ENCODE measurements at regions not wholly inside any gene's neighbourhood (a gene's known extent, or its start where the extent isn't known, plus 50 kb on each side); places are given as distances from the start of the nearest gene placed in this dataset.
"Not testable (repeated sequence)": the region's sequence is repeated elsewhere in the genome, so short reads cannot be mapped to it uniquely, and the experiment has no call there.

- TF ChIP-seq, protein P1, sequence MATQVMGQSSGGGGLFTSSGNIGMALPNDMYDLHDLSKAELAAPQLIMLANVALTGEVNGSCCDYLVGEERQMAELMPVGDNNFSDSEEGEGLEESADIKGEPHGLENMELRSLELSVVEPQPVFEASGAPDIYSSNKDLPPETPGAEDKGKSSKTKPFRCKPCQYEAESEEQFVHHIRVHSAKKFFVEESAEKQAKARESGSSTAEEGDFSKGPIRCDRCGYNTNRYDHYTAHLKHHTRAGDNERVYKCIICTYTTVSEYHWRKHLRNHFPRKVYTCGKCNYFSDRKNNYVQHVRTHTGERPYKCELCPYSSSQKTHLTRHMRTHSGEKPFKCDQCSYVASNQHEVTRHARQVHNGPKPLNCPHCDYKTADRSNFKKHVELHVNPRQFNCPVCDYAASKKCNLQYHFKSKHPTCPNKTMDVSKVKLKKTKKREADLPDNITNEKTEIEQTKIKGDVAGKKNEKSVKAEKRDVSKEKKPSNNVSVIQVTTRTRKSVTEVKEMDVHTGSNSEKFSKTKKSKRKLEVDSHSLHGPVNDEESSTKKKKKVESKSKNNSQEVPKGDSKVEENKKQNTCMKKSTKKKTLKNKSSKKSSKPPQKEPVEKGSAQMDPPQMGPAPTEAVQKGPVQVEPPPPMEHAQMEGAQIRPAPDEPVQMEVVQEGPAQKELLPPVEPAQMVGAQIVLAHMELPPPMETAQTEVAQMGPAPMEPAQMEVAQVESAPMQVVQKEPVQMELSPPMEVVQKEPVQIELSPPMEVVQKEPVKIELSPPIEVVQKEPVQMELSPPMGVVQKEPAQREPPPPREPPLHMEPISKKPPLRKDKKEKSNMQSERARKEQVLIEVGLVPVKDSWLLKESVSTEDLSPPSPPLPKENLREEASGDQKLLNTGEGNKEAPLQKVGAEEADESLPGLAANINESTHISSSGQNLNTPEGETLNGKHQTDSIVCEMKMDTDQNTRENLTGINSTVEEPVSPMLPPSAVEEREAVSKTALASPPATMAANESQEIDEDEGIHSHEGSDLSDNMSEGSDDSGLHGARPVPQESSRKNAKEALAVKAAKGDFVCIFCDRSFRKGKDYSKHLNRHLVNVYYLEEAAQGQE (IDR thresholded peaks at IDR 0.05; ENCODE audit: borderline replicate concordance), result not testable (repeated sequence)
- TF ChIP-seq, protein P2, sequence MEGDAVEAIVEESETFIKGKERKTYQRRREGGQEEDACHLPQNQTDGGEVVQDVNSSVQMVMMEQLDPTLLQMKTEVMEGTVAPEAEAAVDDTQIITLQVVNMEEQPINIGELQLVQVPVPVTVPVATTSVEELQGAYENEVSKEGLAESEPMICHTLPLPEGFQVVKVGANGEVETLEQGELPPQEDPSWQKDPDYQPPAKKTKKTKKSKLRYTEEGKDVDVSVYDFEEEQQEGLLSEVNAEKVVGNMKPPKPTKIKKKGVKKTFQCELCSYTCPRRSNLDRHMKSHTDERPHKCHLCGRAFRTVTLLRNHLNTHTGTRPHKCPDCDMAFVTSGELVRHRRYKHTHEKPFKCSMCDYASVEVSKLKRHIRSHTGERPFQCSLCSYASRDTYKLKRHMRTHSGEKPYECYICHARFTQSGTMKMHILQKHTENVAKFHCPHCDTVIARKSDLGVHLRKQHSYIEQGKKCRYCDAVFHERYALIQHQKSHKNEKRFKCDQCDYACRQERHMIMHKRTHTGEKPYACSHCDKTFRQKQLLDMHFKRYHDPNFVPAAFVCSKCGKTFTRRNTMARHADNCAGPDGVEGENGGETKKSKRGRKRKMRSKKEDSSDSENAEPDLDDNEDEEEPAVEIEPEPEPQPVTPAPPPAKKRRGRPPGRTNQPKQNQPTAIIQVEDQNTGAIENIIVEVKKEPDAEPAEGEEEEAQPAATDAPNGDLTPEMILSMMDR (IDR thresholded peaks at IDR 0.05; ENCODE audit: poor library complexity, severe bottlenecking), result not testable (repeated sequence)
Measured at GRCh38 chr7:156565002-156565401, 75.6 kb upstream of the RNF32 start.

All from neural cell (in vitro differentiated cells).